ENCODE measurements at regions not wholly inside any gene's neighbourhood (a gene's known extent, or its start where the extent isn't known, plus 50 kb on each side); places are given as distances from the start of the nearest gene placed in this dataset.

DNA sequence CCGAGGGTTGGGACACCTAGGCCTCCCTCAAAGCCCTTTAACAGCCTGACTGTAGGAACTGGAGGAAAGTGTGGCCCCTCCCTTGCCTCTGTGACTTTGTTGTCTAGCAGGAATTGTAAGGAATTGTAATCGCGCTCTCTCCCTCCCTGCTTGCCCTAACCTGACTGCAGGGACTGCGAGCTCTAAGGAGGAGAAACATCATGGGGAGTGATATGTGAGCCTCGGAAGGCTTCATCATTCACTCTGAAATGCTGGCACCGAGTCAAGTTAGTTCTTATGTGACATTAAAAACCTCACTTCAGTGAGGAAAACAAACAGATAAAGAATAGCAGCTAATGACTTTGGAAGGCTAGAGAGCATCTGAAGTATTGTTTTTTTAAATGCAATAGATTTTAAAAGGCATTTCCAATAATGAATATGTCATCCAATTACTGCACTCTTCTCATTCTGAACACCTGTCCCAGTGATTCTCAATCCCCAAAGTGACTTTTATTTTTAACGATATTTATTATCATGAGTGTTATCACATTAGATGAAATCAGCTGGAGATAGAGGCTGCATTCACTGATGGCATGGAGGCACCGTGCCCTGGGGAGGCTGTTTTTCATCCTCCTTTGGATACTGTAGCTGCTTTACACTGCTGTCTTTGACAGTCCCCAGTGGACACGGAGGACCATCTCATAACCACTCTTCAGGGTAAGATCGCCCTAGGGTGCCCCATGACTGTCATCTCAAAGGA, 58.5 kb upstream of the NTM start:
- no peak for DNase-seq (ENCODE audit: low read depth, low spot score)
- TF ChIP-seq POLR2AphosphoS5 (IDR thresholded peaks at IDR 0.05; ENCODE audit: borderline replicate concordance, low read depth, low read length) (no peak), EZH2 (IDR thresholded peaks at IDR 0.05) (no peak), FOXP2 (optimal IDR thresholded peaks at IDR 0.05; ENCODE audit: control extremely low read depth, extremely low read length, insufficient read depth) (no peak)
- H3K9me3 ChIP-seq (ENCODE audit: low read depth, low read length) = no peaks in the 10 kb centered on the region
- H3K27ac ChIP-seq = no peak overlapping the region
- H3K36me3 ChIP-seq (ENCODE audit: insufficient read depth, low read length) = no peaks in the 10 kb centered on the region
- no peak overlapping the region for H3K9ac ChIP-seq (ENCODE audit: insufficient read length)
- H3K4me3 ChIP-seq = no peak overlapping the region
